ENCODE measurements at regions not wholly inside any gene's neighbourhood (a gene's known extent, or its start where the extent isn't known, plus 50 kb on each side); places are given as distances from the start of the nearest gene placed in this dataset.

DNA sequence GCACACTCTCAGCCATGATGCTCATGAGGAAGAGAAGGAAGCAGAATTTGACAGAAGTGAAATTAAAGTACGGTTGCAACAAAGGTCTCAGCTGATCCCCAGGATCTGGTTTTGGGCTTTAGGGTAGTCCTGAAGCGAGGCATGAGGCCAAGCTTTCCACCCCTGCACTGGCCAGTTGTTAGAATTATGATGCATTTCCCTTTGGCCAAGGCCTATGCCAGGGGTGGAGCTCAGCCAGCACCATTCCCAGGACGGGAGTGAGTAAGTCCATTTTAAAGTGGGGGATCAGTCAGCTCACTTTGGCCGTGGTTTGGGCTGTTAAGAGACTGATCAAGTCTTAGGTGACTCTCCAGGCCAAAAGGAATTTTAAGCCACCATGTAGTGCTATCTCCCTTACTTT, 314.5 kb upstream of the MMADHC start:
- TF ChIP-seq POLR2AphosphoS5 (IDR thresholded peaks at IDR 0.05) (no peak), EP300 (IDR thresholded peaks at IDR 0.05) (no peak), POLR2A (IDR thresholded peaks at IDR 0.05) (no peak)
- TF ChIP-seq, protein P1, sequence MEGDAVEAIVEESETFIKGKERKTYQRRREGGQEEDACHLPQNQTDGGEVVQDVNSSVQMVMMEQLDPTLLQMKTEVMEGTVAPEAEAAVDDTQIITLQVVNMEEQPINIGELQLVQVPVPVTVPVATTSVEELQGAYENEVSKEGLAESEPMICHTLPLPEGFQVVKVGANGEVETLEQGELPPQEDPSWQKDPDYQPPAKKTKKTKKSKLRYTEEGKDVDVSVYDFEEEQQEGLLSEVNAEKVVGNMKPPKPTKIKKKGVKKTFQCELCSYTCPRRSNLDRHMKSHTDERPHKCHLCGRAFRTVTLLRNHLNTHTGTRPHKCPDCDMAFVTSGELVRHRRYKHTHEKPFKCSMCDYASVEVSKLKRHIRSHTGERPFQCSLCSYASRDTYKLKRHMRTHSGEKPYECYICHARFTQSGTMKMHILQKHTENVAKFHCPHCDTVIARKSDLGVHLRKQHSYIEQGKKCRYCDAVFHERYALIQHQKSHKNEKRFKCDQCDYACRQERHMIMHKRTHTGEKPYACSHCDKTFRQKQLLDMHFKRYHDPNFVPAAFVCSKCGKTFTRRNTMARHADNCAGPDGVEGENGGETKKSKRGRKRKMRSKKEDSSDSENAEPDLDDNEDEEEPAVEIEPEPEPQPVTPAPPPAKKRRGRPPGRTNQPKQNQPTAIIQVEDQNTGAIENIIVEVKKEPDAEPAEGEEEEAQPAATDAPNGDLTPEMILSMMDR (IDR thresholded peaks at IDR 0.05): no peak

Data from suprapubic skin (tissue), 4 donors.